GM06990 (cell line): ENCODE measurements at regions not wholly inside any gene's neighbourhood (a gene's known extent, or its start where the extent isn't known, plus 50 kb on each side); places are given as distances from the start of the nearest gene placed in this dataset.

Source experiments
- DNase-seq: peaks from one replicate; pipeline ENCODE4 v3.0.0-alpha.2; 2011; ENCODE audit not compliant: insufficient read length; ENCODE audit errors: extremely low read depth
- H3K27me3 ChIP-seq: replicated peaks from 2 replicates; pipeline ENCODE4 v1.6.0; 2011; ENCODE audit warnings: low read length; ENCODE audit not compliant: control insufficient read depth, insufficient read depth
- H3K36me3 ChIP-seq: 2 replicates; pipeline ENCODE4 v1.5.1; 2011; ENCODE audit warnings: low read length; ENCODE audit not compliant: control insufficient read depth, insufficient read depth
- H3K4me3 ChIP-seq: replicated peaks from 2 replicates; pipeline ENCODE4 v1.5.1; 2011; ENCODE audit warnings: low read depth, mild to moderate bottlenecking, control low read depth, low read length
- TF ChIP-seq, protein P1 (sequence below): IDR thresholded peaks from 2 replicates; pipeline ENCODE4 v1.5.1; 2011; ENCODE audit warnings: low read length, control low read depth, mild to moderate bottlenecking, inconsistent platforms; ENCODE audit not compliant: insufficient read depth, poor library complexity, severe bottlenecking

DNA sequence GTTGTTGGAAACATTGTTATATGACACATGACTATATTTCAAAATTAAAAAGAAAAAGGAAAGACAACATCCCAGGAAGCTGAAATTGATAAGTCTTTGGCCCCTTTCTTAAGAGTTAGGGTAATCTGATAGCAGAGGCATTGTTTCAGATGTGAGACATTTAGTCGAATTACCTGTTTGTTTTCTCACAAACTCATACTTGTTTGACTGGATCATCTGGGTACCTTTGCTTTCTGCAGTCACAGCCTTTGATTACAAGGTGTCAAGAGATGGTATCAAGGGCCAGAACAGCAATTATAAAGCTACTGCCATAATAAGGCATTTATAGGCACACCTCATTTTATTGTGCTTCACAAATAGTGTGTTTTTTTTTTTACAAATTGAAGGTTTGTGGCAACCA is 136.3 kb downstream of the DUSP10 start:
- no peak for DNase-seq
- TF ChIP-seq, protein P1, sequence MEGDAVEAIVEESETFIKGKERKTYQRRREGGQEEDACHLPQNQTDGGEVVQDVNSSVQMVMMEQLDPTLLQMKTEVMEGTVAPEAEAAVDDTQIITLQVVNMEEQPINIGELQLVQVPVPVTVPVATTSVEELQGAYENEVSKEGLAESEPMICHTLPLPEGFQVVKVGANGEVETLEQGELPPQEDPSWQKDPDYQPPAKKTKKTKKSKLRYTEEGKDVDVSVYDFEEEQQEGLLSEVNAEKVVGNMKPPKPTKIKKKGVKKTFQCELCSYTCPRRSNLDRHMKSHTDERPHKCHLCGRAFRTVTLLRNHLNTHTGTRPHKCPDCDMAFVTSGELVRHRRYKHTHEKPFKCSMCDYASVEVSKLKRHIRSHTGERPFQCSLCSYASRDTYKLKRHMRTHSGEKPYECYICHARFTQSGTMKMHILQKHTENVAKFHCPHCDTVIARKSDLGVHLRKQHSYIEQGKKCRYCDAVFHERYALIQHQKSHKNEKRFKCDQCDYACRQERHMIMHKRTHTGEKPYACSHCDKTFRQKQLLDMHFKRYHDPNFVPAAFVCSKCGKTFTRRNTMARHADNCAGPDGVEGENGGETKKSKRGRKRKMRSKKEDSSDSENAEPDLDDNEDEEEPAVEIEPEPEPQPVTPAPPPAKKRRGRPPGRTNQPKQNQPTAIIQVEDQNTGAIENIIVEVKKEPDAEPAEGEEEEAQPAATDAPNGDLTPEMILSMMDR = no peak
- no peak overlapping the region for H3K4me3 ChIP-seq
- H3K27me3 ChIP-seq = no peaks in the 10 kb centered on the region
- no peaks in the 10 kb centered on the region for H3K36me3 ChIP-seq

DNA sequence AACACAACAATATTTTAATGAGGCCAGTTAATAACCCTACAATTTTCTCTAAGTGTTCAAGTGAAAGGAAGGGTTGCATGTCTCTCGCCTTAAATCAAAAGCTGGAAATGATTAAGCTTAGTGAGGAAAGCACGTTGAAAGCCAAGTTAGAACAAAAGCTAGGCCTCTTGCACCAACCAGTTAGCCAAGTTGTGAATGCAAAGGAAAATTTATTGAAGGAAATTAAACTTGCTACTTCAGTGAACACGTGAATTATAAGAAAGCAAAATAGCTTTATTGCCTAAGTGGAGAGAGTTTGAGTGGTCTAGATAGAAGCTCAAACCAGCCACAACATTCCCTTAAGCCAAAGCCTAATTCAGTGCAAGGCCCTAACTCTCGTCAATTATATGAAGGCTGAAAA is 135.6 kb downstream of the DUSP10 start:
- H3K4me3 ChIP-seq = no peak overlapping the region
- DNase-seq = no peak
- H3K36me3 ChIP-seq = no peaks in the 10 kb centered on the region
- TF ChIP-seq, protein P1 = no peak
- no peaks in the 10 kb centered on the region for H3K27me3 ChIP-seq

DNA sequence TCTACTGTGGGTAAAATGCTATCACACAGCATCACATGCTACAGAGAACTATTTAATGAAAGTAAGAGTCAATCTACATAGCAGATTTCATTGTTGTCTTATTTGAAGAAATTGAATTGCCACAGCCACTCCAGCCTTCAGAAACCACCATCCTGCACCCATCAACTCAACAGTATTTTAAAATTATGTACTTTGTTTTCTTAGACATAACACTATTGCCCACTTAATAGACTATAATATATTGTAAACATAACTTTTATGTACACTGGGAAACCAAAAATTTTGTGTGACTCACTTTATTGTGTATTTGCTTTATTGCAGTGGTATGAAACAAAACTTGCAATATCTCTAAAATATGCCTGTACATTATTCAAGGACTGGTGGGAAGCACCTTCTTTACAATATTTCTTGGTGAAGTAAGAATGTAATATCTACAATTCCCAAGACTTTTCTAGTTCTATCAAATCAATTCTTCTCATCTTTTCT is 133.0 kb downstream of the DUSP10 start:
- Histone ChIP-seq H3K4me3 (no peak overlapping the region), H3K27me3 (no peaks in the 10 kb centered on the region), H3K36me3 (no peaks in the 10 kb centered on the region)
- TF ChIP-seq, protein P1 = no peak
- DNase-seq = no peak

DNA sequence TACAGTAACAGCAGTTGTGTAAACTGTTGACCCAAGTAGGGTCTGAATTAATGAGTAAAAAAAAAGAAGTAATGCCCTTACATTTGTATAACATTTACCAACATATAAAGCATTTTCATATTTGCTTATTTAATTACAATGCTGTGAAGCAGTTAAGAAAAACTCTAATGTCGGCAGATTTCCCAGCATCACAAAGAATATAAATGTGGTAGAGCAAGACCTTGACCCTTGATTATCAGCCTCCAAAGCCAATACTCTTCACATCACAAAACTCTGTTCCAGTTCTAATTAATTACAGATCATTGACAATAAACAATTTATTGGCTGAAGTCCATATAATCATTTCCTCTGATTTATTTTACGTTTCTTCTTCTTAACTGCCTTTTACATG is 130.2 kb downstream of the DUSP10 start:
- no peak for DNase-seq
- TF ChIP-seq, protein P1 = no peak
- Histone ChIP-seq H3K36me3 (no peaks in the 10 kb centered on the region), H3K4me3 (no peak overlapping the region), H3K27me3 (no peaks in the 10 kb centered on the region)

DNA sequence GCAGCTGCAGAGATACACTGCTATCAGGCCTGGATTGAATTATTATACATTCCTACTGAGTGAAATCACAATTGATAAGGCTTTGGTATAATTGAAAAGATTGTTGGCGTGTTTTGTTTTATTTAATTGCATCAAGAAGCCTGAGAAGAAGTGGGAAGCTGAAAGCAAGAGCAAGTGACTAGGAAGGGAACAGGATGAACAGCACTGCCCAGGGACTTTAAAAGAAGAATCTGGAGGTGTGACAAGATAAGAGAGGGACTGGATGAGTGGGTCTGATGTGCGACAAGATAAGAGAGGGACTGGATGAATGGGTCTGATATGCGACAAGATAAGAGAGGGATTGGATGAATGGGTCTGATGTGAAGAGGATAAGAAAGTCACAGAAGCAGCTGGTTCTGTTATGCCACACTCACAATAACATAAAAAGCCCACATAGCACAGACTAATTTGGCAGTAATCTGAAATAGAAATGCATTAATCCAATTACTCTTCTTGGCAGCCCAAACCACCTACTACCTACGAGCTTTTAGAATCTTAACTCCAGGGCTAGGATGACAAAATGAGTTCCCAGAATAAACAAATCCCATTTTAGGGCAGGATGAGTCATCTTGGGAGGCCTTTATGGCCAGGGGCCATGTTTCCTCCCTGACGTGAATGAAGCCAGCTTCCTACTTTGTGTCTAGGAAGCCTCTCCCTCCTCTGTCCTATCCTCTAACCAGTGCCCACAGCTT is 129.7 kb downstream of the DUSP10 start:
- Histone ChIP-seq H3K27me3 (no peaks in the 10 kb centered on the region), H3K36me3 (no peaks in the 10 kb centered on the region), H3K4me3 (no peak overlapping the region)
- TF ChIP-seq, protein P1 = no peak
- DNase-seq = no peak
